H9 (cell line): ENCODE measurements at regions not wholly inside any gene's neighbourhood (a gene's known extent, or its start where the extent isn't known, plus 50 kb on each side); places are given as distances from the start of the nearest gene placed in this dataset.

Experiments used
- DNase-seq: peaks from one replicate; pipeline ENCODE4 v3.0.0-alpha.2; 2017
- H2AFZ ChIP-seq: one replicate; pipeline ENCODE4 v1.6.1; 2013; ENCODE audit warnings: mild to moderate bottlenecking, low read length, control low read depth, moderate library complexity
- H2AK5ac ChIP-seq: 2 replicates; pipeline ENCODE4 v1.6.1; 2013; ENCODE audit warnings: low read length, control low read depth, mixed read lengths; ENCODE audit not compliant: insufficient read length
- H2BK120ac ChIP-seq: one replicate; pipeline ENCODE4 v1.6.1; 2013; ENCODE audit warnings: low read depth, mild to moderate bottlenecking, low read length, control low read depth, inconsistent platforms; ENCODE audit not compliant: poor library complexity, severe bottlenecking
- H2BK12ac ChIP-seq: 2 replicates; pipeline ENCODE4 v1.6.1; 2013; ENCODE audit warnings: low read length, control low read depth, mixed read lengths, low read depth; ENCODE audit not compliant: insufficient read length
- H2BK15ac ChIP-seq: 2 replicates; pipeline ENCODE4 v1.6.1; 2013; ENCODE audit warnings: low read depth, low read length, control low read depth
- H2BK20ac ChIP-seq: one replicate; pipeline ENCODE4 v1.6.1; 2013; ENCODE audit warnings: low read depth, mild to moderate bottlenecking, low read length, control low read depth, inconsistent platforms; ENCODE audit not compliant: poor library complexity, severe bottlenecking
- H2BK5ac ChIP-seq: 2 replicates; pipeline ENCODE4 v1.6.1; 2013; ENCODE audit warnings: low read length, control low read depth, mixed read lengths; ENCODE audit not compliant: insufficient read length
- H3K14ac ChIP-seq: 2 replicates; pipeline ENCODE4 v1.6.1; 2013; ENCODE audit warnings: low read length, control low read depth; ENCODE audit not compliant: insufficient read depth
- H3K18ac ChIP-seq: 2 replicates; pipeline ENCODE4 v1.6.1; 2013; ENCODE audit warnings: low read depth, mild to moderate bottlenecking, mixed read lengths, low read length, control low read depth; ENCODE audit not compliant: insufficient read length
- H3K23ac ChIP-seq: 2 replicates; pipeline ENCODE4 v1.6.1; 2013; ENCODE audit warnings: low read length, control low read depth, mixed read lengths, low read depth; ENCODE audit not compliant: insufficient read length
- H3K23me2 ChIP-seq: 2 replicates; pipeline ENCODE4 v1.6.1; 2013; ENCODE audit warnings: low read depth, mild to moderate bottlenecking, mixed read lengths, low read length, control low read depth; ENCODE audit not compliant: insufficient read length, poor library complexity, severe bottlenecking
- H3K27ac ChIP-seq: 2 replicates; pipeline ENCODE4 v1.5.1; 2013; ENCODE audit warnings: low read length, control low read depth, mixed read lengths, low read depth; ENCODE audit not compliant: insufficient read length
- H3K27me3 ChIP-seq: 2 replicates; pipeline ENCODE4 v1.6.1; 2013; ENCODE audit warnings: low read length, control low read depth, inconsistent platforms; ENCODE audit not compliant: insufficient read depth
- H3K4ac ChIP-seq: 2 replicates; pipeline ENCODE4 v1.6.1; 2013; ENCODE audit warnings: low read depth, mild to moderate bottlenecking, control low read depth, inconsistent platforms, low read length, moderate library complexity
- H3K4me1 ChIP-seq: 2 replicates; pipeline ENCODE4 v1.6.1; 2013; ENCODE audit warnings: low read length, control low read depth, inconsistent platforms; ENCODE audit not compliant: insufficient read depth
- H3K4me2 ChIP-seq: 2 replicates; pipeline ENCODE4 v1.6.1; 2013; ENCODE audit warnings: low read length, control low read depth, mixed read lengths; ENCODE audit not compliant: insufficient read length, insufficient read depth
- H3K56ac ChIP-seq: 2 replicates; pipeline ENCODE4 v1.6.1; 2013; ENCODE audit warnings: low read depth, mild to moderate bottlenecking, mixed read lengths, low read length, control low read depth; ENCODE audit not compliant: insufficient read length
- H3K79me1 ChIP-seq: 2 replicates; pipeline ENCODE4 v1.6.1; 2013; ENCODE audit warnings: low read depth, mild to moderate bottlenecking, moderate library complexity, low read length, control low read depth, inconsistent platforms; ENCODE audit not compliant: insufficient read depth, poor library complexity, severe bottlenecking
- H3K79me2 ChIP-seq: 2 replicates; pipeline ENCODE4 v1.6.1; 2013; ENCODE audit warnings: low read length, control low read depth, inconsistent platforms; ENCODE audit not compliant: insufficient read depth
- H3K9ac ChIP-seq: 2 replicates; pipeline ENCODE4 v1.6.1; 2013; ENCODE audit warnings: low read length, control low read depth, mixed read lengths; ENCODE audit not compliant: insufficient read length; ENCODE audit errors: extremely low read depth
- H3K9me3 ChIP-seq: one replicate; pipeline ENCODE4 v1.6.1; 2013; ENCODE audit warnings: low read depth, low read length, inconsistent platforms; ENCODE audit not compliant: control insufficient read depth
- H3T11ph ChIP-seq: one replicate; pipeline ENCODE4 v1.6.1; 2013; ENCODE audit warnings: mild to moderate bottlenecking, low read length, control low read depth, inconsistent platforms
- H4K20me1 ChIP-seq: one replicate; pipeline ENCODE4 v1.6.1; 2013; ENCODE audit not compliant: control insufficient read depth, insufficient read length, insufficient read depth
- H4K5ac ChIP-seq: 2 replicates; pipeline ENCODE4 v1.6.1; 2013; ENCODE audit warnings: low read depth, mild to moderate bottlenecking, mixed read lengths, low read length, control low read depth; ENCODE audit not compliant: insufficient read length
- H4K8ac ChIP-seq: replicated peaks from 2 replicates; pipeline ENCODE4 v1.6.1; 2013; ENCODE audit warnings: low read length, control low read depth, mixed read lengths, low read depth; ENCODE audit not compliant: insufficient read length
- H4K91ac ChIP-seq: 2 replicates; pipeline ENCODE4 v1.6.1; 2013; ENCODE audit warnings: low read depth, mild to moderate bottlenecking, moderate library complexity, mixed read lengths, low read length, control low read depth; ENCODE audit not compliant: insufficient read length
- H3K27ac Mint-ChIP-seq, 3 experiments: 2 replicates in 2 of 3; 3 replicates in 1 of 3; pipeline ENCODE4 v1.8.0; 2020 to 2021; ENCODE audit warnings: mixed read lengths in 3 of 3, mild to moderate bottlenecking in 1 of 3, moderate library complexity in 1 of 3
- H3K27me3 Mint-ChIP-seq: 2 replicates; pipeline ENCODE4 v1.8.0; 2021; ENCODE audit warnings: low read depth, mild to moderate bottlenecking, moderate library complexity, mixed read lengths
- H3K36me3 Mint-ChIP-seq, 3 experiments: 2 replicates in 2 of 3; 3 replicates in 1 of 3; pipeline ENCODE4 v1.8.0; 2020 to 2021; ENCODE audit warnings: low read depth in 3 of 3, mixed read lengths in 3 of 3; ENCODE audit not compliant: insufficient read depth in 1 of 3
- H3K4me1 Mint-ChIP-seq, 2 experiments: 2 replicates each; pipeline ENCODE4 v1.8.0; 2020; ENCODE audit warnings: mixed read lengths in 2 of 2
- H3K4me3 Mint-ChIP-seq, 2 experiments: 2 replicates in 1 of 2; 3 replicates in 1 of 2; pipeline ENCODE4 v1.8.0; 2020 to 2021; ENCODE audit warnings: mild to moderate bottlenecking in 2 of 2, mixed read lengths in 2 of 2, moderate library complexity in 1 of 2
- H3K9me3 Mint-ChIP-seq, 2 experiments: 2 replicates in 1 of 2; 3 replicates in 1 of 2; pipeline ENCODE4 v1.8.0; 2020; ENCODE audit warnings: mild to moderate bottlenecking in 2 of 2, mixed read lengths in 2 of 2, moderate library complexity in 1 of 2
- CTCF ChIP-seq: fragments of 200-600 bp; sonication (generic); conservative IDR thresholded peaks from 3 replicates; pipeline ENCODE4 v1.8.0; 2021; ENCODE audit warnings: antibody characterized with exemption, mild to moderate bottlenecking
- WGBS: extraction: QIAGEN DNeasy Blood & Tissue Kit; methylation state at CpG from one replicate; pipeline ENCODE4 v1.1.7; 2013; ENCODE audit warnings: missing lambda C conversion rate, low lambda C conversion rate, mixed read lengths; ENCODE audit not compliant: insufficient read length; ENCODE audit errors: extremely low coverage; 5-methylcytosine and 5-hydroxymethylcytosine counted together

GRCh38 chr12:67827820-67828383 is 161.3 kb upstream of the IFNG-AS1 start:
- H4K91ac ChIP-seq: no peak overlapping the region
- H2BK15ac ChIP-seq: no peak overlapping the region
- no peaks in the 10 kb centered on the region for H3K27me3 ChIP-seq
- no peak overlapping the region for H3K4me3 Mint-ChIP-seq
- no peak overlapping the region for H3K4me2 ChIP-seq
- H3K79me2 ChIP-seq: no peaks in the 10 kb centered on the region
- no peak overlapping the region for H3K27ac Mint-ChIP-seq
- H2BK20ac ChIP-seq: no peak overlapping the region
- no peak overlapping the region for H2BK12ac ChIP-seq
- no peak overlapping the region for H4K8ac ChIP-seq
- H3K27ac ChIP-seq: no peak overlapping the region
- no peak overlapping the region for H3K56ac ChIP-seq
- no peaks in the 10 kb centered on the region for H3K23me2 ChIP-seq
- H2AK5ac ChIP-seq: no peak overlapping the region
- no peak overlapping the region for H3K9ac ChIP-seq
- H3K14ac ChIP-seq: no peak overlapping the region
- no peaks in the 10 kb centered on the region for H3K4me1 ChIP-seq
- no peak overlapping the region for H2AFZ ChIP-seq
- H4K20me1 ChIP-seq: no peaks in the 10 kb centered on the region
- no peak overlapping the region for H3T11ph ChIP-seq
- TF ChIP-seq CTCF: no peak
- no peaks in the 10 kb centered on the region for H3K9me3 Mint-ChIP-seq
- H3K18ac ChIP-seq: no peak overlapping the region
- no peak overlapping the region for H3K4ac ChIP-seq
- no peak overlapping the region for H2BK120ac ChIP-seq
- H2BK5ac ChIP-seq: no peak overlapping the region
- H3K9me3 ChIP-seq: no peaks in the 10 kb centered on the region
- DNase-seq: no peak
- H3K23ac ChIP-seq: no peak overlapping the region
- WGBS: no CpG with 5 or more reads among the region's 7 CpGs
- no peak overlapping the region for H4K5ac ChIP-seq
- H3K36me3 Mint-ChIP-seq: no peaks in the 10 kb centered on the region
- no peaks in the 10 kb centered on the region for H3K79me1 ChIP-seq
- H3K27me3 Mint-ChIP-seq: no peaks in the 10 kb centered on the region
- H3K4me1 Mint-ChIP-seq: peaks cover 4 to 6% of the 10 kb centered on the region in 2 experiments
